ENCODE measurements at regions not wholly inside any gene's neighbourhood (a gene's known extent, or its start where the extent isn't known, plus 50 kb on each side); places are given as distances from the start of the nearest gene placed in this dataset.

DNA sequence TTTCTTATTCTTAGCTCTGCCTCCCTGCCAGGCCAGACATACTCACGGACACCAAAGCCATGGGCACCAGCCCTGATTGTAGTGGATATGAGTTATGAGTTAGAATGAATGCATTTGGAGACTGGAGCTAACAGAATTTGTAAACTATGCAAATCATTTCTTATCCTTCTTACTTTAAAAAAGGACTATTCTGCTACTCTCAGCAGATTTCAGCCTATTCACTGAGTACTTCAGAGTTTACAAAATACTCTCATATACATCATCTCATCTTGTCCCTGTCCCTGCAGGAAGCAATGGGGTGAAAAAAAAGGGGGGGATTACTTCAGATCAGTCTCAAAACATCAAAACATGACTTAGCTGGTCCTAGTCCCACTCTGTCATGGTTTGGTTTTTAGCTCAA is 541.4 kb upstream of the PLXNA2 start:
- DNase-seq (ENCODE audit: low spot score): no peak

DNA sequence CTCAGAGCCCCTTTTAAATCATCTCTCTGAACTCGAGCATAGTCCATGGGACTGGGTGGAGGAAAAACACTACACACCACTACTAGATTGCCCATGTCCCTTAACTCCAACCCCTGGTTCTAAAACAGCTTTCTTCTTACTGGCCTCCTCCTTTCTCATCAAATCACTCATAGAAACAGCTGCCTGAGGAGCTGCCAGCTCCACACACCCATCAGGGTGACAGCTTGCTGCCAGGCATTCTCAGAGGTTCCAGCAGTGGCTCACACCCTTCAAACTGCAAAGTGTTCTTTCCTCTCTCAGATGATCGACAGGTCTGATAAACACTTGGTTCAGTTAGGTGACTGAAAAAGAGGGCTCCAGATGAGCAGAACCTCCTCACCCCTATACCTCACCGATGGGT is 543.0 kb upstream of the PLXNA2 start:
- no peak for DNase-seq (ENCODE audit: low spot score)

DNA sequence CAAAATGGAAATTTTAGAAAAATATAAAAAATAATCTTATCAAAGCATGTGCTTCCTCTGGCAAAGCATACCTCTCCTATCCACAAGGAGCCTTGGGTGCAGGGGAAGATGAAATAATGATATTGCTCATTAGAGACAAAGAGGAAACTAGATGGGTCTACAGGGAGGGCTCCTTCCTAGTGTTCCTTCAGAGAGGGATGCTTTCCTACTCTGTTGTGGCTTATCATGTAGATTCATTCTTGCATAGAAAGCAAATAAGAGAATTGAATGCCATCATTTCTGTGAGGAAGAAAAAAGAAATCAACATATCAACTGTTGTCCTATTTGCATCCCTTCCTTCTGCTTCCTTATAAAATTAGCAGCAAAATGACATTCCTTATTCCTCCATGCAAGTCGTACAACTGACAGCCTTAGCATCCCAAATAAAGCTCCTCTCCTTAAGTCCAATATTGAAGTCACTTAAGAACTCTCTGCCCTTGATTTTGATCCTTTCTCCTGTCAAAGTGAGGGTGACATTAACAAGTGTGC is 543.9 kb upstream of the PLXNA2 start:
- DNase-seq (ENCODE audit: low spot score): no peak

DNA sequence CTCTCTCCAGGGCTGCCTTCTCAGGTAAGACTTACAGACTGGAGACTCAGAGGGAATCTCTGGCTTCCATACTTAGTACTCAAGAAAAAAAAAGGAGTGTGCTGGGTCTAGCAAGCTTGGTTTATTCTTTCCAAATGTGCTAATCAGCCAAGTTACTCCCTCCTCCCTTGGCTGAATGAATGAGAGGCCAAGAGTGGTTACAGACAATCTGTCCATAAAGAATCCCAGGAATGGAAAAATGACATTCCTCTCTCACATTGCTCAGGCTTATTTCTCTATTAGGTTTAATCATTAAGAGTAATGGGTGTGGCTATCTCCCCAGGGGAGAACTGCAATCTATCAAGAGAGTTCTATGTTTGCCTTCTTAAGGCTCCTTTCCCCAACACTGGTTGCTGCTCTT is 547.3 kb upstream of the PLXNA2 start:
- DNase-seq (ENCODE audit: low spot score): no peak

DNA sequence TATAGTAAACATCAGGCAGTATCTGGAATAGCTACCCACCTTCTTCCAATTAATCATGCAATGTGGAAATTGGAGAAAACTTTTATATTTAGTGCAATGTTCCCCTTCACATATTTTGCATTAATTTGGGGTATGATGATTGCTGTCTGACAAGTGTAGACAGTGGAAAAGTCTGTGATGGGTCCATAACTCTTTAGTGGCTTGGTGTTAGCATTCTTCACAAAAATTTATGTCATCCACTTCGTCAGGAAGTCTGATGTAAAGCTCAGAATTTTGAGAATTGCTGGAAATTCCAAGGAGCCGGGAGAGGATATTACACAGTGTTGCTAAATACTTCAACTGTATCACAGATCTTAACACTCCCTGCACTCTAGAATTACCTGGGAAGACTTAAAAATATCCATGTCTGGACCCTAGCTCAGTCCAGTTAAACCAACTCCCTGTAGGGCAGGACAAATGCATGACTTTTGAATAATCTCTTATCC is 549.7 kb upstream of the PLXNA2 start:
- no peak for DNase-seq (ENCODE audit: low spot score)

DNA sequence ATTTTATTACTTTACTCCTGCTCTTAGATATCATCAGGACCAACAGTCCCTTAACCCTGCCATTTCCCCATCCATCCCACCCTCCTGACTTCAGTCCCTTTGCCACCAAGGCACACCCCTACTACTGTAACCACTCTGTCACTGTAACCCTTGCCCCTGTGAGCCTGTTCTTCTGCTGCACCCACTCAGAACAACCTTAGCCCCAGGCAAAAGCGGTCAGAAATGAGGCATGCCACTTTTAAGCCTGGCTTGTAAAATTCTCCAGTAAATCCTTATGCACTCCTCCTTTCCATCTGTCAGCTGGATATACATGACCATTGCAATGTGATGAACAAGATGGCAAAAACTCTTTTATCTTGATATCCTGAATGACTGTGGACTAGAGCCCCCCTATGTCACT is 555.0 kb upstream of the PLXNA2 start:
- DNase-seq (ENCODE audit: low spot score): no peak

DNA sequence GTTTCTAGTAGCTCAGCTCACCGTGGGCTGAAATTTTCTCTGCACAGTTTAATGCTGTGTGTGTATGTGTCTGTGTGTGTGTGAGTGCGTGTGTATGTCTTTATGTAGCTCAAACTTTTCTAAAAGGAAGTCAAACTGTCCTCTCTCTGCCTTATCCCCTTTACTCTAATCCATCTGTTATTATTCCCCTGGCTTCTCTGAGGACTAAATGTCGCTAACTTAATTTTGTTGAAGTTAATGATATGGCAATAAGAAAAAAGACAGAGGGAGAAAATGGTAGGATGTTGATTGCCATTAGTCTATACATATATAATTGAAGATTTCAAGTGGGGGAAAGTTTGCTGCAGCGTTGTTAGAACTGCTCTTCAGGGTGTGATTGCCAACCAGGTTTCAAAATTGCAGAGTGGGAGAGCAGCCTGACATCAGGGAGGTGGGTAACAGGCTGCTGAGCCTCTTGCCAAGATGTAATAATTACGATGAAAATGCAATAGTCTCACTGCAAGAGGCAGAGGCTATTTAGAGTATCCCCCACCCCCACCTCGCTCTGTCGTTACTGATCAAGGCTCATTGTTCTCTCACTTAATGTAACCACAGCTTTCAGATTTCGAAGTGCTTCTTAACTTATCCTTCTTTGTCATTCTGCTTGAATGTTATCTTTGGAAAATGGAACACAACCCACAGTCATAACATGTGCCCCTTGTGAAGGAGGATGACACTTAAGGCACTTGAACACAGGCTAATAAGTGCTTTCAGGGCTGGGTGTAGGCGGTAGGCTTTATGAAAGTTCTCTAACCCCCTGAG is 559.0 kb upstream of the PLXNA2 start:
- DNase-seq (ENCODE audit: low spot score): no peak

DNA sequence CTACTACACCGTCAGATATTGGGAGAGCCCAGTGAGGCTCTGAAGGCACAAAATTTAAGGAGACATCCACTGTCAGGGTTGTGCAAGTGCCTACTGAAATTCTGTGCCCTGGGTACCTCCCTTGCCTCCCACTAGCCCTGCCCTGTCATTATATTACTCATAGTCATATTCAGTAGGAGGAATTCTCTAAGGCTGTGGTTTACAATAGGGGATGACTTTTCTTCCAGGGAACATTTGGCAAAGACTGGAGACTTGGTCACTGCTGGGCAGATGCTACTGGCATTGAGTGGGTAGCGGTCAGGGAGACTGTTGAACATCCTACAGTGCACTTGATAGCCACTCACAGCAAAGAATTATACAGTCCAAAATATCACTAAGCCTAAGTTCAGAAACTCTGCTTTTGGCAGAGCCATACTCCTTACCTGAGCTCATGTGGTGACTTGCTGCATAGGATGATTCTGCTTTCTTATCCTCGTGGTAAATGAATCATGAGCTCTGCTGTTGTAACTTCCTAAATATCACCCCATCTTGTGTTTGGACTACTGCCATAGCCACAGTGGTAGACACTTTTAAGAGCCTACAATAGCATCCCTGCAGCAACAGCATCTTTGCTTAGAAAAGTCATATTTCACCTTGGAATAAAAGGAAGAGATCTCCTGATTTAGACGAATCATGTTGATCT is 563.4 kb upstream of the PLXNA2 start:
- no peak for DNase-seq (ENCODE audit: low spot score)

DNA sequence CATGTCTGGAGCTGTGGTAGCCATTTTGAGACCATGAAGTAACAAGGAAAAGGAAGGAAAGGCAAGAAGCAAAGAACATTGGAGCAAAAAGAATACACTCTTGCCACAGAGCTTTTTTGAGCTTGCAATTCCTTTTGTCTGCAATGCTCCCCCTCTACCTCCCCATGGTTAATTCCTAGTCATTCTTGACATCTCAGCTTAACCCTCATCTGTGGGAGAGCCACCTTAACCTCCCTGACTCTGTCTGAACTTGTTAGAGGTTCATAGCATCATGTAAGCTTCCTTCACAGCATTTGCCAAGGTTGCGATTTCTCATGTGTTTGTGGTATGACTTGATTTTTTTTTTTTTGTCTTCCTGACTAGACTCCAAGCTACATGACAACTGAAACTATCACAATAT is 564.1 kb upstream of the PLXNA2 start:
- DNase-seq (ENCODE audit: low spot score): no peak

DNA sequence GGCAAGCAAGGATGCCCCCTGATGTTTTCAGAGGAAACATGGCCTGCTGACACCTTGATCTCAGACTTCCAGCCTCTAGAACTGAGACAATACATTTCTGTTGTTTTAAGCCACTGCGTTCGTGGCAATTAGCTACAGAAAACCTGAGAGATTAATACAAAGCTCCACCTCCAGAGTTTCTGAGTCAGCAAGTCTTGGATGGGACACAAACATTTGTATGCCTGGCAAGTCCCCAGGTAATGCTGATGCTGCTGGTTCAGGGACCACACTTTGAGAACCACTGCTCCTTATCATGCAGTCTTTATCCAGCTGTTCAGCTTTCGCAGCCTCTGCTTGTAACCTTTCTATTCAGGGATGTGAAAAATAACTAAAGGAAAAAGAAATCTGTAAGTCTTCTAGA is 565.7 kb upstream of the PLXNA2 start:
- no peak for DNase-seq (ENCODE audit: low spot score)

DNA sequence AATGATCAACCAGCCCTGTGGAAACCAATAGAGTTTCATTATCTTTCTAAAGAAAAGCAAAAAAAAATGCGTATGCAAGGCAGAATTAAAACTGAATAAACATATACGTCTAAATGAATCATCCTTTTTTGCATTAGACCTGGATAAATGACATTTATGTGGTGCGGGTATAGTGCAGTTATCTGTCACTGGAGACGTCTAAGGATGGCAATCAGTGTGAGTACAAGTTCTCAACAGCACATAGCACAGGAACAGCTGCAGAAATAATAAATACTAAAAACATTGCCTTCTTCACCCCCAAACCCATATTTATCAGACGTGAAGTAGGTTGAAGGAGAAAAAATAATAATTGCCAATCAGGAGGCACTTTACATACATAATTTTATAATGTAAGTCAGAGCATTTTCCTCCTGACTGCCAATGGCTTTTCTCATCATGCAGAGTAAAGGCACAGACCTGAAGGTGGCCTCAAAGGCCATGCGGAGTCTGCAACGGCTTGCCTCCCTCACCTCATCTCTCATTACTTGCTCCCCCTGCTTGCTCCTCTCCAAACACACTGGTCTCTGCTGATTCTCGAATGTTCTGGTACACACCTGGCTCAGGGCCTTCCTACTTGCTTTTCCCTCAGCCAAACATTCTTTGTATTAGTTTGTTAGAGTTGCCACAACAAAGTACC is 574.7 kb upstream of the PLXNA2 start:
- no peak for DNase-seq (ENCODE audit: low spot score)

DNA sequence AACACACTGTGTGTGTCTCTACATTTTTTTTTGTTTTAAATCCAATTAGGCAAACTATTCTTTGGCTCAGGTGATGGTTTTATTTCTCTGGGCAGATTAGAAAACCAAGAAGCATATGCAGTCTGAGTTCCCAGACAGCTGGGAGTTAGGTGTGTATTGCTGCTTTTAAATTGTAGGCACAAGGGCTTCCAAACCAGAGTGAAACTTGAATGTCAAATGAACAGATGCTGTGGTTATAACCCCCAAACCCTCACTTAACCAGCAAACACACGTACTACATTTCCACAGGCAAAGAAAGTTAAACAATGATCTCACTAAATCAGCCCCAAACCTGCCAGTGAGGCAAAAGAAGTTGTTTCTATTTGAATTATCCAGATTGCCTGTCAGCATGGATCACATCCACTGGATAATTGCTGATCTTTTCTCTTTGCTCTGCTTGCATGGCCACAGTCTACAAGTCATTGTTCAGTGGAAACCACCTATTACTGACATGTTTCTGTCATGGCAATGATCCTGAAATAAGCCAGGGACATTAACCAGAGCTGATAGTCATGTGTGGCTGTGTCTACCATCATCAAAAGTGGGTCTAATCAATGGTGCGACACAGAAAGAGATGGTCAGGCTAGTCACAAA is 576.5 kb upstream of the PLXNA2 start:
- no peak for DNase-seq (ENCODE audit: low spot score)

DNA sequence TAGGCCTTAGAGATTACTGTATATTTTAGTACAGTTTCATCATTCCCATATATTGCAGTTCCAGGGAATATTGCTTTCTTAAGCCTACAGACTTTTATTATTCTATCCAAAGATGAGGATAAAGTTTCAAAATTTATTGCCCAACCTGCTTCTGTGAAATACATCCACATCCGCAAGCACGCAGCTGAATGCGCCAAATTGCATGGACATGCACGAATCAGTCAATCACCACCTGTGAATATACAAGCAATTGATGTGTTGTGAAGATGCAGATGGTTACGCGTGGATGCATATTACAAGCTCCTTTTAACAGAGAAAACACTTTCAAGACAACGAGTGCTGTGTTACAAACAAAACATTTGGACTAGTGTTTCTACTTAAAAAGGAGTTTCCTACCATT is 577.8 kb upstream of the PLXNA2 start:
- DNase-seq (ENCODE audit: low spot score): no peak

DNA sequence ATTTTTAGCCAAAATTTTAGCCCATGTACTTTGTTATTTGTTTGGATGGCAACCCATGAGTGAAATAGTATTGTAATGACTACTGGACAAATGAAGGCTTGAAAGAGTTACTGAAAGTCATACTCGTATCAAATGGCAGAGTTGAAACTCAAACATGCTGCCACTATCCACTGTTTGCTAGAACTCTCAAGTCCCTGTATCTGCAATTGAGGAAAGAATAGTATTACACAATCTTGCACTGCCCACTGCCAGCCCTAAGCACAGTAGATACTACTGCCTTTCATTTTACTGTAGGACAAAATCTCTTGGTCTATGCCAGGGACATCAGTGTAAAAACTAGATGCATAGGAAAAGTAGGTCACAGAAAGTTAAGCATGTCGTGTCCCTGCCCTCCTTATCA is 581.1 kb upstream of the PLXNA2 start:
- no peak for DNase-seq (ENCODE audit: low spot score)

DNA sequence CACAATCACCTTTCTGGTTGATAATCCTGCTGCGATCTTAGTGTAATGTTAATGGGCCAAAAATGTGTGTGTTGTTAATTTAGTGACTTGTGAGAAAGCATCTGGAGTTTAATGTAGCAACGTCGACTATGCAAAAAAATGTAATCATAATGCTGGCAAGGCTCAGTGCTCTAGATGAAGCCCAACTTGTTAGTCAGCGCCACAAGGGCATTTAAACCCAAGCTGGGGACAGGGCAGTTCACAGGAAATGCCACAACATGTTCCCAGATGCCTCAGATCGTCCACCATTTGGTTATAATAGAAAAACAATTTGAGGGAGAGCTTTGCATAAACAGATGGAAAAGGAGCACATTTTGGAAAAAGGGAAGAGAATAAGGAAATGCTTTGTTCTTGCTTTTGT is 585.4 kb upstream of the PLXNA2 start:
- no peak for DNase-seq (ENCODE audit: low spot score)

DNA sequence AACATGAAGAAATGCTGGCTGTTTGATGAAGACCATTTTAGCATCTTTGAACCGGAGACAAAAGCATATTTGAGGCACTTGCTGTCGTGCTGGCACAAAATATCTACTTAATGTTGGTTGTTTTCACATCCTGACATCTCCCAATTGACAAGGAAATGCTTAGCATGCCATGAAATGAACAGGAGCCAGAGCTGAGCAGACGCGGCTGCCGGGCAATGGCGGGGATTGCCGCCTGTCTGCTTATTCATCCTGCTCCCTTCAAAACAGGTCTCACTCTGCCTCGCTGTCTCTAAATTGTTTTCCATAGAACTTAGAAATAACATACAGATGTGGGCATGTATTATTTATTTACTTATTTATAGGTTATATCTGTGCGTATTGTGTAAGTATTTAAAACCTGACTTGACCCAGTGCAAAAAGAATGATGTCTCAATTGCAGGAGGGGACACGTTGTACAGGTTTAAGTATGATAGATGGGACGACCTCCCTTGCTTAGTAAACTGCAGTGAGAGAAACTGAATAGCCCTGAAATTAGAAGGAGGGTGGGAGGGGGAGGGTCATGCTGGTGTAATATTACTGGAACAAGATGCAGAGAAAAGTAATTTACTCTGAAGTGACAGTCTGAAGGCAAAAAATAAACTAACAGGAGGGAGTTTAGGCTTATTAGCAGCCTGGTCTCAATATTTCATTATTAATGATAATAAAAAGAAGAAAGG is 590.4 kb upstream of the PLXNA2 start:
- no peak for DNase-seq (ENCODE audit: low spot score)

DNA sequence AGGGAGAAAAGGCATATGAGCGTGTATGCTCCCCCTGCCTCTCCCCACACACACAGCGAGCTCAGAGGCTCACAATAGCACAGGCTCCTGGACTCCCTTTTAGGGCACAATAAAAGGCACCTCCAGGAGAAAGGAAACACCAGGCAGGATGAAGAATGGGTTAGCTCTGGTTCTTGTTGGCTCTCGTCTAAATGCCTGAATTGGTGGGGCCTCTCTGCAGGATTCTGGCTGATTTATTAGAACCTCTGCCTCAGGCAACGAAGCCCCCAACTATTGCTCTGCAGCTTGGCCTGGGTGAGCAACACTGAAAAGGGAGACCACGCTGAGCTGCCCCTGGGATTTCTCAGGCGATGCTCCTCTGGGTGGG is 590.9 kb upstream of the PLXNA2 start:
- no peak for DNase-seq (ENCODE audit: low spot score)

DNA sequence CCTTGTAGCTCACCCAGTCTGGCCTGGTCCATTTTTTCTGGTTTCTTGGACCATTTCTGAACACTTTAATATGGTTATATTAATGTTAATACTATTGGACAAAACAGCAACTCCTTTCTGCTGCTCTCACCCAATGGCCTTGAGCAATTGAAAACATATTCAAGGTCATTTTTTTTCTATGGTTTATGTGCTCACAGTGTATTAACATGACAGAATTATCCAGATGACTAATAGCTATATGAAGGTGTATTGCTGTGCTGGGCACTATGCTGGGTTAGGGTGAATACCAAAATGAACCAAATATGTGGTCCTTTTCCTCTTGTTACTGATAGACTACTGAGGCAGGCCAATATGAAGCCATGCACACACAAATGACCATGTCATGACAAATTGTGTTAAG is 591.6 kb upstream of the PLXNA2 start:
- DNase-seq (ENCODE audit: low spot score): no peak

DNA sequence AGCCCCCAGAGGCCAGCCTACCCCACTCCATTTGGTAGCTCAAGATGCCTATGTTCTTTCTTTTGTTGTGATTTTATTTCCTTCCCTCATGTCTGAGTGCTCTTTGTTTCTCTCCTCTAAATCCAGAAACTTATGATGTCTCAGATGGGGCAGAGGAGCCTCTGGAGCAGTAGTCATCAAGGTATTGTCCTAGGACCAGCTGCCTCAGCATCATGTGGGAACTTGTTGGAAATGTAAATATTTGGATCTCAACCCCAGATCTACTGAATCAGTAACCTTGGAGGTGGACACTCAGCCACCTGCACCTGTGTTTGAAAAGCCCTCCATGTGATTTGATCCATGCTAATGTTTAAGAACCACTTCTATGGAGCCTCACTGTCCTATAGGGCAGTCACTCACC is 593.1 kb upstream of the PLXNA2 start:
- DNase-seq (ENCODE audit: low spot score): no peak

DNA sequence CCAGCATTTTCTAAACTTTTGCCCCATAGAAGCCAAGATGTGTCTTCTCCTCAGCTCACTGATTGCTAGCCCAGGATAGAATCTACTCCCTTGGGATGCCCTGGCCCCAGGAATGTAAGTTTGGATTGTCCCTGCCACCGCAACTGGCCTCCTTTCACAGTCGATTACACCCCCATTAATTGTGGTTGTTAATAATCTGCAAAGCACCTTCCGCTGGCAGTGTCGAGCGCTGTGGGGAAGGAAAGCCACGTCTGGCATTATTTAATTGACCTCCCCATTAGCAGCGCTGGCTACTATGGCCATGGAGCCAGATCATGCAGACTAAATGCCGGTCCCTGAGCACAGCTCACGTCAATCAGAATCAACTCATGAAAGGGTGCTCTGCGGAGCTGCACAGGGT is 597.3 kb upstream of the PLXNA2 start:
- DNase-seq (ENCODE audit: low spot score): no peak

DNA sequence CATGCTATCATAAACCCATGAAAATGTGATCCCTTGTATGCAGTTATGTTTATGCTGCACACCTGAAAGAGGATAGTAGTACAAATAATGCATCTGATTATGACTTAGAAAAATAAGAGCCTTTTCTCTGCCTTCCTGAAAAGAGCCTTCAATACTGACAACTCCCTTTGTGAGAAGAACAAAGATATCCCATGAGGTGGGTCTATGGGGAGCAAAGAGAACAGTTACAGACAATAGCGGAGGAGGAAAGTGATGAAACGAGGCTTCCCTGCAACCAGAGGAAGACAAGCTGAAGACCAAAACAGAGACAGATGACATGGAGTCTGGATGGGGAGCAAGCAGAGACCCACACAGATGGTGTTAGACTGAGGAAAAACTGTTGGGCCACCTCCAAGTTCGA is 598.3 kb upstream of the PLXNA2 start:
- DNase-seq (ENCODE audit: low spot score): no peak

DNA sequence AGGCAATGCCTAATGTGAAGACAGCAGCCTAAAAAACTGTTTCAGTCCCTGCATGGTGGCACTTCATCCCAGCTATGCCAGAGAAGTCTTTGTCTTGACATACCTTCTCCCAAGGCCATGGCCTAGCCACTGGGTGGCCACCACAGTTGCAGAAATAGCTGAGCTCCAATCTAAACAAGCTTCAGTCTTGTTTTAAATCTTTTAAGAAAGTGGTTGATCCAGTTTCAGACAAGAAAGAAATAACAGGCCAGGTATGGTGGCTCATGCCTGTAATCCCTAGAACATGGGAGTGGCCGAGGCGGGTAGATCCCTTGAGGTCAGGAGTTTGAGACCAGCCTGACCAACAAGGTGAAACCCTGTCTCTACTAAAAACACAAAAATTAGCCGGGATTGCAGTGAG is 600.0 kb upstream of the PLXNA2 start:
- DNase-seq (ENCODE audit: low spot score): no peak
